Retinal pigment epithelial cell (primary cell): ENCODE measurements at regions not wholly inside any gene's neighbourhood (a gene's known extent, or its start where the extent isn't known, plus 50 kb on each side); places are given as distances from the start of the nearest gene placed in this dataset.

Source experiments
- DNase-seq: peaks from one replicate; pipeline ENCODE4 v3.0.0-alpha.2; 2010; ENCODE audit warnings: low read depth
- H3K4me3 ChIP-seq: 2 replicates; pipeline ENCODE4 v1.5.1; 2011; ENCODE audit warnings: mild to moderate bottlenecking, low read length, control low read depth, moderate library complexity
- TF ChIP-seq, protein P1 (sequence below): conservative IDR thresholded peaks from 2 replicates; pipeline ENCODE4 v1.5.1; 2011; ENCODE audit warnings: low read depth, low read length, control low read depth, inconsistent platforms

DNA sequence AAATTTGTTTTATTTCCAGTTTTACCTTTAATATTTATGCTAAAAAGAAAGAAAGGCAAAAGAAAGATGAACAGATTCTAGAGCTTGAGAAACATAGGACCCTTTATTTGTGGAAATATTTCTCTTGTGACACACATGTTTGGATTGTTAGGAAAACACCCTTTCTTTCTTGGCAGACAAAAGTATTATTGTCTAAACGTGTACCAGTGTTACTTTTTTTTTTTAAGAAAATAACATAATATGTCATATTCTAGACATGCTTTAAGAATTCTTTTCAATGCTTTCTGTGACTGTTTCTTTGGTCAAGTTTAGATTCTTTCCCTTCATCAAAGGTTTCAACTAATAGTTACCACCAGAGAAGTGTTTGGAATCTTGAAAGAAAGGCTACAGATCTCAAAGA, 183.4 kb upstream of the CNR1 start:
- DNase-seq = no peak
- TF ChIP-seq, protein P1, sequence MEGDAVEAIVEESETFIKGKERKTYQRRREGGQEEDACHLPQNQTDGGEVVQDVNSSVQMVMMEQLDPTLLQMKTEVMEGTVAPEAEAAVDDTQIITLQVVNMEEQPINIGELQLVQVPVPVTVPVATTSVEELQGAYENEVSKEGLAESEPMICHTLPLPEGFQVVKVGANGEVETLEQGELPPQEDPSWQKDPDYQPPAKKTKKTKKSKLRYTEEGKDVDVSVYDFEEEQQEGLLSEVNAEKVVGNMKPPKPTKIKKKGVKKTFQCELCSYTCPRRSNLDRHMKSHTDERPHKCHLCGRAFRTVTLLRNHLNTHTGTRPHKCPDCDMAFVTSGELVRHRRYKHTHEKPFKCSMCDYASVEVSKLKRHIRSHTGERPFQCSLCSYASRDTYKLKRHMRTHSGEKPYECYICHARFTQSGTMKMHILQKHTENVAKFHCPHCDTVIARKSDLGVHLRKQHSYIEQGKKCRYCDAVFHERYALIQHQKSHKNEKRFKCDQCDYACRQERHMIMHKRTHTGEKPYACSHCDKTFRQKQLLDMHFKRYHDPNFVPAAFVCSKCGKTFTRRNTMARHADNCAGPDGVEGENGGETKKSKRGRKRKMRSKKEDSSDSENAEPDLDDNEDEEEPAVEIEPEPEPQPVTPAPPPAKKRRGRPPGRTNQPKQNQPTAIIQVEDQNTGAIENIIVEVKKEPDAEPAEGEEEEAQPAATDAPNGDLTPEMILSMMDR = no peak
- H3K4me3 ChIP-seq = no peak overlapping the region

DNA sequence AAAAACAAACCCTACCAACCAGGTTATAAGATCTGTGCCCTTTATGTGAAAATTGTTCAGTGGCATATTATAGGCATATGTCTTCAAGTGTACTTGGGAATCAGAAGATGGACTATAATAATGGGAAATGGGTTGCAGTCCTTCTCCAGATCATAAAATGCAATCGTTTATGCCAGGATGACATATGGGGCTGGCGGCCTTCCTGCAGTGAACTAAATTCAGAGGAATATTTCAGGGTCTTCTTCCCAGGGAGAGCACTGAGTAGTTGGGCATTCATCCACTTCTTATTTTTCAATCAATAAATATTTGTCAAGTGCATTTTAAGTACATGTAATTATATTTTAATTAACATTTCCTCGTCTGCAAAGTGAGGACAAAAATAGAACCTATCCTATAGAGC, 176.2 kb upstream of the CNR1 start:
- TF ChIP-seq, protein P1 = no peak

DNA sequence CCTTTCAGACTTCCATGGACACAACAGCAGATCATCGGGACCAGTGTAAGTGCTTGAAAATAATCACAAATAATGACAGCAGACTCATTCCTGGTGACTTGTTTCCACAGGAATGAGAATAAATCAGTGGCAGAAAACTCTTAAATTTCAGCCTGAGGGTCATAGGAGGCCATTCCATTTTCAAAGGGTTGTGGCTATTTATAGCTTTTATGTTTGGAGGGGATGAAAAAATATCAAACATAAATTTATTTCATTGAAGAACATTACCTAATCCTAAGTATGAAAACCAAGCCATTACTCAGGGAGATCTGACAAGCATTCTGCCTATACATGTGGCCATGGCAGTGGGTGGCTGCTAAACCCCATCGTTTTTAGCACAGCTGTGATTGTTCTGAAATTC, 173.6 kb upstream of the CNR1 start:
- DNase-seq = no peak
- H3K4me3 ChIP-seq = no peak overlapping the region
- TF ChIP-seq, protein P1 = no peak

More for the DNA sequence above, 176.2 kb upstream of the CNR1 start:
- DNase-seq = no peak
- H3K4me3 ChIP-seq = no peak overlapping the region

DNA sequence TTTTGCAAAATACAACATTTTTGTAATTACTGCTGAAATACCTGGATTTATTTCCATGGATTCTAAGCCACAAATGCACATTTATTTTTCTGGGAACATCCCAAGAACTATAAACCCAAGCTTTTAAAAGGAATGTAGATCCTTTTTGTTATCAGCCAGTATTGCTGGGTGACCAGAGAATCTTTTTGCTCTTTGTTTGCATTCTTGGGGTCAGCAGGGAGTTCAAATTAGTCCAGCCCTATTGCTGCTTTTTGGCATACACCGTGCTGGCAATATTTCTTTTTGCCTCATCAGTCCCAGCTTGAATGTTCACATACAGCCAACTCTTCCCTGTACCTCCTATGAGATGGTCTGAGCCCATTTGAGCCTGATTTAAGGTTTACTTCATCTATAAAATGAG, 155.2 kb upstream of the CNR1 start:
- no peak for DNase-seq
- TF ChIP-seq, protein P1 = no peak

DNA sequence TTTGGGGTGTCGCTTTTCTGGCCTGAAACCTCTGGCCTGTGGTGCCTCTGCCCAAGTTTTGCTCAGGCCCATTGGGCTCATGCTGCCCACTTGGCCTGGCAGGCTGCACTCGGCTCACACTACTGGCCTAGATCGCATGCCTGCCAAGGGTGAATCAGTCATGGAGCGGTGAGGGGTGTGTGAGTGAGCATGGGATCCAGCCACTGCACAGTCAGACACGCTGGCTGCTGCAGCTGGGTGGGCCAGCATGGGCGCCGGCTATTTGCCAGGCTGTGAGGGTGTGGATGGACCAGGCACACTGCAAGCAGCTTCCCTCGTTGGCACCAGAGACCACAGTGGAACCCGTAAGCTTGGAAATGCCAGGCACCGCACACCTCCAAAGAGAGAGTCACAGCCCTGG, 145.4 kb upstream of the CNR1 start:
- H3K4me3 ChIP-seq = no peak overlapping the region
- TF ChIP-seq, protein P1 = no peak
- DNase-seq = no peak

More for the DNA sequence above, 155.2 kb upstream of the CNR1 start:
- no peak overlapping the region for H3K4me3 ChIP-seq

DNA sequence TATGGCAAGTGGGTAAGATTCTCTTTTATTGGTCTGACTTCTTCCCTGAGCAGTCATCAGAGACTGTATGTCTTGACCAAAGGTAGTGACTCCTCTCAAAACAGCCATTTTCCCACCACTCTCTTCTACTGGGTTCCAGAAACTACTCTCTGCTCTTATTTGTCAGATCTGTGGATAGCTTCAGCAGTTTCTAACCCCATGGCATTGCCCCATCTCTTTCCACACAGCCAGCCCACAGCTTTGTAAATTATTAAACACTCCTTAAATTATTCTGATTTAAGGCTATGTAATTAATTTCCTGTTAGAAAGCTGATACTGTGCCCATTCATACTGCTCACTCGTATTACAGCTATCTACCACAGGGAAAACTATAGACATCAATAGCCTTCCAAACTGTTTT, 138.4 kb upstream of the CNR1 start:
- H3K4me3 ChIP-seq = no peak overlapping the region
- no peak for DNase-seq
- TF ChIP-seq, protein P1 = no peak

DNA sequence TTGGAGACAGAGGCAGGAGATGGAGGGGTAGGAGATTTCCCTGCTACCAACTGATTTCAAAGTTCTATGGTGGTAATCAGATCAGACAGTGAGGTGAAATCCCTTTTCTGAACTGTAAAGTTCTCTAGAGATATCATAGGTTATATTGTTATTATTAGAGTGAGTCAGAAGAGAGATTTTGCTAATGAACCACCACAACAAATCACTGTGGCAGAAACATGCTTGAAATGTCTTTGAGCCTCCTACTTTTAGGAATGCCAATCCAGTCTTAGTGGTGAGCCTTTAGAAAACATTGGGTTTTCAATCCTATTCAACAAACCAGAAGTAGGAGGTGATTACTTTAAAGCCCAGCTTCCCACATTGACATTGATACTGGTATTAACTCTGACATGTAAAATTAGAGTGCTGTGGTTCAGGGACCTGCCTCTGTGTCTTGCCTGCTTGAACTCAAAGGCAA, 136.7 kb upstream of the CNR1 start:
- TF ChIP-seq, protein P1 = no peak
- peak; percentile 82 for DNase-seq
- no peak overlapping the region for H3K4me3 ChIP-seq
